ENCODE measurements at regions not wholly inside any gene's neighbourhood (a gene's known extent, or its start where the extent isn't known, plus 50 kb on each side); places are given as distances from the start of the nearest gene placed in this dataset.

- TF ChIP-seq CTCF (conservative IDR thresholded peaks at IDR 0.05 in 1 of 2, IDR thresholded peaks at IDR 0.05 in 1 of 2; ENCODE audit: extremely low read depth in 1 of 2, insufficient read depth in 1 of 2, low read depth in 1 of 2, low read length in 2 of 2) (no peak), EZH2 (IDR thresholded peaks at IDR 0.05; ENCODE audit: borderline replicate concordance, low read length) (no peak)
Measured at GRCh38 chr7:131111081-131111576, 216.5 kb upstream of the MKLN1 start.

Data from mammary epithelial cell (primary cell).